Breast epithelium (tissue), 4 donors: ENCODE measurements at regions not wholly inside any gene's neighbourhood (a gene's known extent, or its start where the extent isn't known, plus 50 kb on each side); places are given as distances from the start of the nearest gene placed in this dataset.

Experiments
- DNase-seq, 2 donors: peaks; one replicate each; pipeline ENCODE4 v3.0.0-alpha.2; 2019; ENCODE audit warnings: low spot score in 2 of 2
- H3K27ac ChIP-seq, 2 donors: fragments of 200-600 bp; sonication (generic) in 1 of 2; one replicate each; pipeline ENCODE4 v1.5.1; 2016 to 2019; ENCODE audit warnings: mild to moderate bottlenecking in 1 of 2
- H3K27me3 ChIP-seq, 2 donors: fragments of 200-600 bp; sonication (generic) in 1 of 2; one replicate each; pipeline versions ENCODE4 v1.5.1 to v1.6.0; 2017 to 2019; ENCODE audit warnings: control low read depth in 1 of 2, mild to moderate bottlenecking in 1 of 2
- H3K36me3 ChIP-seq: fragments of 200-600 bp; one replicate; pipeline ENCODE4 v1.5.1; 2019
- H3K4me1 ChIP-seq, 2 donors: fragments of 200-600 bp; sonication (generic); one replicate each; pipeline ENCODE4 v1.5.1; 2016 to 2019; ENCODE audit warnings: control low read depth in 1 of 2
- H3K4me3 ChIP-seq, 3 donors: fragments of 200-600 bp; sonication (generic); 1 replicate in 2 of 3; 2 replicates in 1 of 3; pipeline ENCODE4 v1.5.1; 2016 to 2019; ENCODE audit warnings: mild to moderate bottlenecking in 3 of 3, moderate library complexity in 2 of 3
- H3K9me3 ChIP-seq, 2 donors: fragments of 200-600 bp; sonication (generic) in 1 of 2; one replicate each; pipeline ENCODE4 v1.5.1; 2016 to 2019; ENCODE audit warnings: control low read depth in 1 of 2
- CTCF ChIP-seq, 3 donors: fragments of 450-650 bp; IDR thresholded peaks; one replicate each; pipeline ENCODE4 v1.5.1; 2016 to 2017; ENCODE audit warnings: antibody characterized with exemption in 3 of 3, mild to moderate bottlenecking in 3 of 3, moderate library complexity in 3 of 3
- POLR2A ChIP-seq: fragments of 450-650 bp; IDR thresholded peaks from one replicate; pipeline ENCODE4 v1.6.1; 2016; ENCODE audit warnings: antibody characterized with exemption, mild to moderate bottlenecking, moderate library complexity
- POLR2AphosphoS5 ChIP-seq, 3 donors: sonication (generic); formaldehyde crosslinking; IDR thresholded peaks; one replicate each; pipeline ENCODE4 v1.6.1; 2017; ENCODE audit warnings: antibody characterized with exemption in 3 of 3
- intact Hi-C: fragments of 100-400 bp; cut with DNase I; formaldehyde crosslinking; loops from one replicate; pipeline ENCODE4 v1.15.1; 2023; ENCODE audit warnings: low total_unique reads

DNA sequence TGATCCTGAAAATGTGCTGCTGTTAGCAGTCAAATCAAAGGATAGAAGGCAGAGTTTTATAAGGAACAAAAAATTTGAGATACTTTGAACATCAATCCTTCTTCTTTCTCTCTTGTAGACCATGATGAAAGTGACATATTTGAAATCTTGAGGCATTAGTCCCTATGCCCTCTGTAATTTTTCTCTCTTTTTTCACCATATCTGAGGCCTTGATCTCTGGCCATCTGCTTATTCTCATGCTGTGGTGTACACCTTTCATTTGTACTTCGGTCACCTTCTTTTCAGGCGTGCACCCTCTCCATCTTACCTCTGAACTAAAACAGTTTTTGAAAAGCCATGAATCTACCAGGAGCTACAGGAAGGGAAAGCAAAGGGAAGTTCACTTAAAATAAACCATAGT is 420.9 kb downstream of the C12orf50 start:
- TF ChIP-seq POLR2AphosphoS5 (IDR thresholded peaks at IDR 0.05) (no peak), CTCF (IDR thresholded peaks at IDR 0.05) (no peak), POLR2A (no peak)
- Histone ChIP-seq H3K36me3 (no peaks in the 10 kb centered on the region), H3K4me3 (no peak overlapping the region), H3K9me3 (peaks cover 0 to 11% of the 10 kb centered on the region in 2 donors), H3K4me1 (no peaks in the 10 kb centered on the region), H3K27me3 (no peaks in the 10 kb centered on the region), H3K27ac (no peak overlapping the region)
- DNase-seq = no peak
- intact Hi-C loops = no loop called here

DNA sequence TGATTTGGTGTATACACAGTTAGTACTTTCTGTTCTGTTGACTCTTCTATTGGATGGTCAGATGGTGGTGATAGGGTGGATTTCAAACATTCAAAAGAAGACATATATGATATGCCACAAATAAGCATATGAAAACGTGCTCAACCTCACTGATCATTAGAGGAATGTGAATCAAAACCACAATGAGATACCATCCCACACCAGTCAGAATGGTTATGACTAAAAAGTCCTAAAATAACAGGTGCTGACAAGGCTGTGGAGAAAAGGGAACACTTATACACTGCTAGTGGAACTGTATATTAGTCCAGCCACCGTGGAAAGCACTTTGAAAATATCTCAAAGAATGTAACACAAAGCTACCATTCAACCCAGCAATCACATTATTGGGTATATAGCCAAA is 425.5 kb downstream of the C12orf50 start:
- TF ChIP-seq CTCF (IDR thresholded peaks at IDR 0.05) = no peak
- no peak for TF ChIP-seq POLR2A
- TF ChIP-seq POLR2AphosphoS5 (IDR thresholded peaks at IDR 0.05) = no peak
- no peaks in the 10 kb centered on the region for H3K27me3 ChIP-seq
- no peak for DNase-seq
- H3K4me3 ChIP-seq = no peak overlapping the region
- no peaks in the 10 kb centered on the region for H3K36me3 ChIP-seq
- H3K4me1 ChIP-seq = no peaks in the 10 kb centered on the region
- H3K9me3 ChIP-seq = peaks cover 0 to 11% of the 10 kb centered on the region in 2 donors
- intact Hi-C loops = no loop called here
- no peak overlapping the region for H3K27ac ChIP-seq

- H3K27ac ChIP-seq = no peak overlapping the region
- H3K9me3 ChIP-seq = peaks cover 0 to 3% of the 10 kb centered on the region in 2 donors
- H3K27me3 ChIP-seq = no peaks in the 10 kb centered on the region
- TF ChIP-seq CTCF (IDR thresholded peaks at IDR 0.05) (no peak), POLR2AphosphoS5 (IDR thresholded peaks at IDR 0.05) (no peak), POLR2A (no peak)
- H3K36me3 ChIP-seq = no peaks in the 10 kb centered on the region
- H3K4me1 ChIP-seq = no peaks in the 10 kb centered on the region
- intact Hi-C loops = no loop called here
- DNase-seq = no peak
- H3K4me3 ChIP-seq = no peak overlapping the region
These were observed 429.7 kb downstream of the C12orf50 start for GRCh38 chr12:87599459-87599858.

DNA sequence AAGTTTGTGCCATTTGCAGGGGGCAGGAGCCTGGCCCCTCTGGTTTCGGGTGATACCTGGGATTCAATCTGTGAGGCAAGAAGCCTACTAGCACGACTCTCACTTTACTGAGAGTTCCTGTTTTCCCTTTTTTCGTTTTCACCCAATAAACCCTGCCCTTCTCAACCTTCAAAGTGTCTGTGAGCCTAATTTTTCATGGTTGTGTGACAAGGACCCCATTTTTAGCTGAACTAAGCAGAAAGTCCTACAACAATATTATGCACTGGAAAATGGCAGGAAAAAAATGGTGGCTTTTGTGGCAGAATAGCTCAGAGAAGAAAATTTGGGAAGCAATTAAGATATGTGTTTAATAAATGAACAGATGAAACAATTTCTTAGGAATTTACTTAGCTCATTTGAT is 432.1 kb downstream of the C12orf50 start:
- intact Hi-C loops = no loop called here
- H3K27ac ChIP-seq = no peak overlapping the region
- no peaks in the 10 kb centered on the region for H3K9me3 ChIP-seq
- no peaks in the 10 kb centered on the region for H3K27me3 ChIP-seq
- DNase-seq = no peak
- H3K4me3 ChIP-seq = no peak overlapping the region
- H3K4me1 ChIP-seq = no peaks in the 10 kb centered on the region
- TF ChIP-seq POLR2AphosphoS5 (IDR thresholded peaks at IDR 0.05) (no peak), POLR2A (no peak), CTCF (IDR thresholded peaks at IDR 0.05) (no peak)
- H3K36me3 ChIP-seq = no peaks in the 10 kb centered on the region

- TF ChIP-seq POLR2A = no peak
- TF ChIP-seq POLR2AphosphoS5 (IDR thresholded peaks at IDR 0.05) = no peak
- TF ChIP-seq CTCF (IDR thresholded peaks at IDR 0.05) = no peak
- H3K4me3 ChIP-seq = no peak overlapping the region
- intact Hi-C loops = no loop called here
- H3K27me3 ChIP-seq = no peaks in the 10 kb centered on the region
- H3K9me3 ChIP-seq = no peaks in the 10 kb centered on the region
- no peaks in the 10 kb centered on the region for H3K36me3 ChIP-seq
- DNase-seq = no peak
- H3K27ac ChIP-seq = no peak overlapping the region
- H3K4me1 ChIP-seq = no peaks in the 10 kb centered on the region
These were observed 432.6 kb downstream of the C12orf50 start for GRCh38 chr12:87596636-87597035.
